ENCODE measurements at regions not wholly inside any gene's neighbourhood (a gene's known extent, or its start where the extent isn't known, plus 50 kb on each side); places are given as distances from the start of the nearest gene placed in this dataset.
"Not testable (repeated sequence)": the region's sequence is repeated elsewhere in the genome, so short reads cannot be mapped to it uniquely, and the experiment has no call there.

DNA sequence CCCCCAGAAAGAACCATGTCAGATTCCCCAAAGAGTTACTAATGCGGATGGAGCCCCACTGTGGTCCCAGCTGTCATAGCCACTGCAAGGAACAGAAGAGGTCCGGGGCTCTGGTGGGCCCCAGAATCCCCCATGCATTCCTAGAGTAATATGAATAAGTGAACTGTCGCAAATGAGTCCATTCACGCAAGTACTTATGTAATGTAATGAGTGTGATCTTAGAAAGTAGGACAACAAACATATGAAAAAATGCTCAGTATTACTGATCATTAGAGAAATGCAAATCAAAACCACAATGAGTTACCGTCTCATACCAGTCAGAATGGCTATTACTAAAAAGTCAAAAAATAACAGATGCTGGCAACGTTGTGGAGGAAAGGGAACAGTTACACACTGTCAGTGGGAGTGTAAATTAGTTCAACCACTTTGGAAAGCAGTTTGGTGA is 141.5 kb upstream of the RBPJ start:
- DNase-seq (no peak), ATAC-seq (no peak)
- Mint-ChIP-seq H3K27ac (peak overlapping the region; percentile 86), H3K4me3 (peak overlapping the region; percentile 36), H3K36me3 (ENCODE audit: low read depth) (peaks cover 3% of the 10 kb centered on the region), H3K4me1 (peaks cover 17% of the 10 kb centered on the region), H3K27me3 (no peaks in the 10 kb centered on the region)
- no peaks in the 10 kb centered on the region for H3K9me3 ChIP-seq (ENCODE audit: control insufficient read depth, low read length, poor library complexity, severe bottlenecking)

DNA sequence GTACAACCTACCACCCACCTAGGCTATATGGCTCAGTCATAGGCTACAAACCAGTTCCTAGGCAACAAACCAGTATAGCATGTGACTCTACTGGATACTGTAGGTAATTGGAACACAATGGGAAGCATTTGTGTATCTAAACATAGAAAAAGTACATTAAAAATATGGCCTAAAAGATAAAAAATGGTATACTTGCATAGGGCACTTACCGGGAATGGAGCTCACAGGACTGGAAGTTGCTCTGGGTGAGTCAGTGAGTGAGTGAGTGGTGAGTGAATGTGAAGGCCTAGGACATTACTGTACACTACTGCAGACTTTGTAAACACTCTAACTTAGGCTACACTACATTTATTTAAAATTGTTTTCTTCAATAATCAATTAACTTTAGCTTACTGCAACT is 139.2 kb upstream of the RBPJ start:
- DNase-seq (no peak), ATAC-seq (no peak)
- Mint-ChIP-seq H3K36me3 (ENCODE audit: low read depth) (peaks cover 3% of the 10 kb centered on the region), H3K27ac (no peak overlapping the region), H3K4me3 (no peak overlapping the region), H3K4me1 (peaks cover 10% of the 10 kb centered on the region), H3K27me3 (no peaks in the 10 kb centered on the region)
- no peaks in the 10 kb centered on the region for H3K9me3 ChIP-seq (ENCODE audit: control insufficient read depth, low read length, poor library complexity, severe bottlenecking)

GRCh38 chr4:26183017-26183416 is 137.8 kb upstream of the RBPJ start:
- H3K9me3 ChIP-seq (ENCODE audit: control insufficient read depth, low read length, poor library complexity, severe bottlenecking), result no peaks in the 10 kb centered on the region
- DNase-seq (no peak), ATAC-seq (no peak)
- no peak overlapping the region for H3K4me3 Mint-ChIP-seq
- H3K27ac Mint-ChIP-seq, result peak overlapping the region; percentile 63
- no peaks in the 10 kb centered on the region for H3K27me3 Mint-ChIP-seq
- H3K4me1 Mint-ChIP-seq, result peaks cover 7% of the 10 kb centered on the region
- no peaks in the 10 kb centered on the region for H3K36me3 Mint-ChIP-seq (ENCODE audit: low read depth)

DNA sequence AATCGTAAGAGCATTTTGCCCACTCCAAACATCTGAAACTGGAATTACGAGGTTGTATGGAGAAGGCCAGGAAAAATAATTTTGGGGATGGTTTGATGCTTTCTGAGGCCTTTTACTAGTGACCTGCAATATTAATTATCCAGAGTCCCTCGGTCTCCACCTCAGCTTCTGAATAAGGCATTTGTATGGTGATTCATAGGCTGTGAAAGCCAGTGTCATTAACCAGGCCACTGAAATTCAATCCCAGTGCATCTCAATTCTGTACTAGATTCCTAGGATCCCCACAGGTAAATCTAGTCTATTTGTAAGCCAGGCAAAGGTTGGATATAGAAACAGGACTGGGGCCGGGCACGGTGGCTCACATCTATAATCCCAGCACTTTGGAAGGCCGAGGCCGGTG is 135.4 kb upstream of the RBPJ start:
- Mint-ChIP-seq H3K36me3 (ENCODE audit: low read depth) (no peaks in the 10 kb centered on the region), H3K4me3 (no peak overlapping the region), H3K27ac (no peak overlapping the region), H3K27me3 (no peaks in the 10 kb centered on the region), H3K4me1 (no peaks in the 10 kb centered on the region)
- no peaks in the 10 kb centered on the region for H3K9me3 ChIP-seq (ENCODE audit: control insufficient read depth, low read length, poor library complexity, severe bottlenecking)
- DNase-seq, result no peak
- ATAC-seq, result no peak

- no peak overlapping the region for H3K4me3 Mint-ChIP-seq
Observed at GRCh38 chr4:26191353-26191752, 129.5 kb upstream of the RBPJ start.

DNA sequence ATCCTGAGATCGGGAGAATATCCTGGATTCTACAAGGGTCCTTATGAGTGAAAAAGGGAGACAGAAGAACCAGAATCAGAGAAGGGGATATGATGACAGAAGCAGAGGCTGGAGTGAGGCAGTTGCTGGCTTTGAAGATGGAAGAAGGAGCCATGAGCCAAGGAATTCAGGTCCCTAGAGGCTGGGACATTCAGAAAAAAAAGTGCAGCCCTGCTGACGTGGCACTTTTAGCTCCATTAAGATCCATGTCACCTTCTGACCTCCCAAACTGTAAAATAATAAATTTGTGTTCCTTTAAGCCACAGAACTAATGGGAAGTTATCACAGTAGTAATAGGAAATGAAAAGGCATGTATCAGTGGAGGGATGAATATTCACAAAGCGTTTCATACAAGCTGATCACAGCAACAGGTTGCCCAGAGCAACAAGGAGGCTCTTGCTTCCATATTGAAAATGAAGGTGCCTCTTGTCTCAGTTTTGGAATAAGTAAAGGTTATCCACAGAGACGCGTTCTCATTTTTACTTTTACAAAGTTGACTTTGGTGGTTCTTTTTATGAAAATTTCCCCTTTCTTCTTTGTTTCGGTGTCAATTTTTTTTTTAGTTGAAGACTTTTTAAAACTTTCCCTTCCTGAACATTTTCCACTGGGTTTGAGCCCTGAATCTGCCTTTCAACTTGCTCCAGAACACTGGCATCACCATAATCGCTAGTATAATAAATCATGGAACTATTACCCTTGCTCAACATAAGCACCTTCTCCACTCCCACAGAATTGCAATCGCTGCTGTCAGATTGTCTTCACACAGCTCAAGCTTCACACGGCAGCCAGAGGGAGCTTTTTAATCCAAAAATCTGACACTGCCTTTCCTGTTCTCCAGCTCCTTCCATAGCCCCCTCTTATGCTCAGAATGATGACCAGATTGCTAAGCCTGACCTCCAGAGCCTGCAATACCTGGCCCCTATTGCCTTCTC is 127.6 kb upstream of the RBPJ start:
- Mint-ChIP-seq H3K4me3 (peak overlapping the region; percentile 53), H3K36me3 (ENCODE audit: low read depth) (no peaks in the 10 kb centered on the region), H3K27me3 (no peaks in the 10 kb centered on the region), H3K4me1 (peaks cover 31% of the 10 kb centered on the region), H3K27ac (peak overlapping the region; percentile 0)
- no peaks in the 10 kb centered on the region for H3K9me3 ChIP-seq (ENCODE audit: control insufficient read depth, low read length, poor library complexity, severe bottlenecking)
- ATAC-seq, result no peak
- DNase-seq, result no peak

More at GRCh38 chr4:26191353-26191752, 129.5 kb upstream of the RBPJ start:
- H3K4me1 Mint-ChIP-seq, result peaks cover 19% of the 10 kb centered on the region
- no peaks in the 10 kb centered on the region for H3K27me3 Mint-ChIP-seq
- no peaks in the 10 kb centered on the region for H3K9me3 ChIP-seq (ENCODE audit: control insufficient read depth, low read length, poor library complexity, severe bottlenecking)
- H3K36me3 Mint-ChIP-seq (ENCODE audit: low read depth), result no peaks in the 10 kb centered on the region
- H3K27ac Mint-ChIP-seq, result no peak overlapping the region
- no peak for ATAC-seq
- DNase-seq, result no peak

- DNase-seq, result no peak
- no peak for ATAC-seq
- Mint-ChIP-seq H3K4me1 (peaks cover 36% of the 10 kb centered on the region), H3K27ac (no peak overlapping the region), H3K4me3 (no peak overlapping the region), H3K27me3 (no peaks in the 10 kb centered on the region), H3K36me3 (ENCODE audit: low read depth) (no peaks in the 10 kb centered on the region)
- no peaks in the 10 kb centered on the region for H3K9me3 ChIP-seq (ENCODE audit: control insufficient read depth, low read length, poor library complexity, severe bottlenecking)
Observed at GRCh38 chr4:26194764-26195163, 126.0 kb upstream of the RBPJ start.

DNA sequence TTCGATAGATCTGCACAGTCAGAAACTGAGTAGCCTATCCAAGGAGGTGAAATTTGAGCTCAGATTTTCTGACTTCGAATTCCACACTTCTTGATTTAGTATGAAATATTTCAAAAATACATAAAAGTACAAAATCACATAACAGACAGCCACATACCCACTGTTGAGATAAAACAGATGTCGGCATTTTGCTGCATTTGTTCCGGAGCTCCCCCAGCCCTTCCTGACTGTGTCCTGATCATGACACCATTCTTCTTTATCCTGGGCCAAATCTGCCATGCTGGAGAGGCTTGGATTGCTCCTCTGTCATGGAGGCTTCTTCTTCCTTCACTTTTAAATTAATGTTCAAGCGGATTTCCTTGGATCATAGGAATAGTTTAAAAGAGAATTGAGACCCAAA is 124.2 kb upstream of the RBPJ start:
- Mint-ChIP-seq H3K27ac (peak overlapping the region; percentile 96), H3K4me3 (peak overlapping the region; percentile 83), H3K36me3 (ENCODE audit: low read depth) (peaks cover 2% of the 10 kb centered on the region), H3K4me1 (peaks cover 40% of the 10 kb centered on the region), H3K27me3 (no peaks in the 10 kb centered on the region)
- DNase-seq (no peak), ATAC-seq (no peak)
- H3K9me3 ChIP-seq (ENCODE audit: control insufficient read depth, low read length, poor library complexity, severe bottlenecking), result no peaks in the 10 kb centered on the region

- ATAC-seq (peak; percentile 88), DNase-seq (peak; percentile 19 to 55 (median 21))
- H3K9me3 ChIP-seq (ENCODE audit: control insufficient read depth, low read length, poor library complexity, severe bottlenecking), result no peaks in the 10 kb centered on the region
- Mint-ChIP-seq H3K4me1 (peaks cover 40% of the 10 kb centered on the region), H3K36me3 (ENCODE audit: low read depth) (peaks cover 2% of the 10 kb centered on the region), H3K27ac (peak overlapping the region; percentile 96), H3K27me3 (no peaks in the 10 kb centered on the region), H3K4me3 (peak overlapping the region; percentile 83)
Observed at GRCh38 chr4:26197018-26197779, 123.6 kb upstream of the RBPJ start.

DNA sequence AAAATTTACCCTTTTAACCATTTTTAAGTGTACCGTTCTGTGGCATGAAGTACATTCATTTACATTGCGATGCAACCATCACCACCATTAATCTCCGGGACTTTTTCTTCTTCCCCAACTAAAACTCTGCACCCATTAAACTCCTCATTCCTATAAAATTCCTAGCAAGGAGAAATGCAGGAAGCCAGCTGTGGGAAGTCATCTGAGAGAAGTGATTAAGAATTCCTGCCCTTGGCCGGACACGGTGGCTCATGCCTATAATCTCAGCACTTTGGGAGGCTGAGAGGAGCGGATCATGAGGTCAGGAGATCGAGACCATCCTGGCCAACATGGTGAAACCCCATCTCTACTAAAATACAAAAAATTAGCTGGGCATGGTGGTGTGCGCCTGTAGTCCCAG is 121.9 kb upstream of the RBPJ start:
- not testable (repeated sequence) for H3K9me3 ChIP-seq (ENCODE audit: control insufficient read depth, low read length, poor library complexity, severe bottlenecking); H3K4me3 Mint-ChIP-seq; H3K27ac Mint-ChIP-seq; ATAC-seq; DNase-seq; H3K27me3 Mint-ChIP-seq; H3K36me3 Mint-ChIP-seq (ENCODE audit: low read depth)
- H3K4me1 Mint-ChIP-seq, result peaks cover 42% of the 10 kb centered on the region

- peaks cover 2% of the 10 kb centered on the region for H3K36me3 Mint-ChIP-seq (ENCODE audit: low read depth)
- no peak overlapping the region for H3K27ac Mint-ChIP-seq
- no peaks in the 10 kb centered on the region for H3K27me3 Mint-ChIP-seq
- ATAC-seq, result no peak
- DNase-seq, result no peak
- no peak overlapping the region for H3K4me3 Mint-ChIP-seq
- H3K4me1 Mint-ChIP-seq, result peaks cover 46% of the 10 kb centered on the region
- no peaks in the 10 kb centered on the region for H3K9me3 ChIP-seq (ENCODE audit: control insufficient read depth, low read length, poor library complexity, severe bottlenecking)
Observed at GRCh38 chr4:26199596-26199995, 121.2 kb upstream of the RBPJ start.

GRCh38 chr4:26201120-26201519 is 119.7 kb upstream of the RBPJ start:
- no peak for DNase-seq
- no peak overlapping the region for H3K4me3 Mint-ChIP-seq
- H3K27ac Mint-ChIP-seq, result peak overlapping the region; percentile 56
- H3K36me3 Mint-ChIP-seq (ENCODE audit: low read depth), result peaks cover 4% of the 10 kb centered on the region
- no peaks in the 10 kb centered on the region for H3K27me3 Mint-ChIP-seq
- H3K9me3 ChIP-seq (ENCODE audit: control insufficient read depth, low read length, poor library complexity, severe bottlenecking), result no peaks in the 10 kb centered on the region
- no peak for ATAC-seq
- peaks cover 46% of the 10 kb centered on the region for H3K4me1 Mint-ChIP-seq

- H3K9me3 ChIP-seq (ENCODE audit: control insufficient read depth, low read length, poor library complexity, severe bottlenecking), result no peaks in the 10 kb centered on the region
- DNase-seq (no peak), ATAC-seq (peak; percentile 86)
- Mint-ChIP-seq H3K4me1 (peaks cover 32% of the 10 kb centered on the region), H3K36me3 (ENCODE audit: low read depth) (peaks cover 4% of the 10 kb centered on the region), H3K27me3 (peaks cover 5% of the 10 kb centered on the region), H3K4me3 (peak overlapping the region; percentile 76), H3K27ac (peak overlapping the region; percentile 77)
Observed at GRCh38 chr4:26204249-26204825, 116.5 kb upstream of the RBPJ start.
